ENCODE measurements at regions not wholly inside any gene's neighbourhood (a gene's known extent, or its start where the extent isn't known, plus 50 kb on each side); places are given as distances from the start of the nearest gene placed in this dataset.

DNA sequence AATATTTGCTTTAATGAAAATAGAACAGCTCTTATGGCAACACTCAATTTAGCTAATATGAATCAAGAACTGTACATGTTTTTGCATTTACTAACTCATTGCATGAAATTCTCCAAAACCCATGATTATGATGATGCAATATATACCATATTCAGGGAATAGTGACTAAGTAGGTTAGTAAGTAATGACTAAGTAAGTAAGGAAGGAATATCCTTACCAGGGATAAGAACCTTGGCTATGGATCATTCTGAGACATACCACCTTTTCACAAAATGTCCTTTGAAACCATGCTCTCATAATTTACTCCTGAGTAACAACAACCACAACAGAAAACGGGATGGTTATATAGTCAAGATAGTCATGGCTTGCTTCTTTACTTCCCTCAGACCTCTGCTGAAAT lies 1513.0 kb downstream of the STIM2 start:
- Histone ChIP-seq H3K4me1 (no peaks in the 10 kb centered on the region), H3K9me3 (replicated peaks) (no peaks in the 10 kb centered on the region), H3K36me3 (no peaks in the 10 kb centered on the region), H3K27ac (no peak overlapping the region), H3K4me3 (no peak overlapping the region), H3K27me3 (no peaks in the 10 kb centered on the region)
- no peak for DNase-seq

DNA sequence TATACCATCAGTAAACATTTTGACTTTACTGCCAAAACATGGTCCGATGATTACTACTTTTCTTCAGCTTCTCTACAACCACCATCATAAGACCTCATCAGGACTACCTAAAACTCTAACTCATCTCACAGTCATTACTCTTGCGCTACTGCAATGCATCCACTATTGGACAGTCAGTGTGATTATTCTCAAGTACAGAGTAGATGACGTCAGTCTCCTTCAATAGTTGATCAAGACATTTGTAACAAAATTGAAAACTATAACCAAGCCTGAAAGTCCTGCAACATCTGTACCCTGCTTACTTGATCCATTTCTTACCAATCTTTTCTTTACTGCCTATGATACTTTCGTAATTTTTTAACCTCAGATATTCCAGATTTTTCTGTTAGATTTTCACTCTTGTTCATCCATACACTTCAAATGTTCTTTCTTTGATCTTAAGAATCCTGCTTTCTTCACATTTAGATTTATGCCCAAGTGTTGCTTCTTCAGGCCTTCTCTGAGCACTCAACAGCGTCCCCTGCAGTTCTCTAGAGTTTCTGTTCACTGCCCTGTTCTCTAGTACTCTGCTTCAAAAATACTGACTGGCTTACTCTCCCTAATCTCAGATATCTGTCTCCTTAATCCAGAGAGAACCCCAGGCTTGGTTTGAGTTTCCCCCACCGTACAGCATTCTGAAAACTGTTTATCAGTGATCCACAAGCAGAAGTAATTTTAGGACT lies 1517.6 kb downstream of the STIM2 start:
- no peaks in the 10 kb centered on the region for H3K36me3 ChIP-seq
- no peak for DNase-seq
- no peaks in the 10 kb centered on the region for H3K27me3 ChIP-seq

DNA sequence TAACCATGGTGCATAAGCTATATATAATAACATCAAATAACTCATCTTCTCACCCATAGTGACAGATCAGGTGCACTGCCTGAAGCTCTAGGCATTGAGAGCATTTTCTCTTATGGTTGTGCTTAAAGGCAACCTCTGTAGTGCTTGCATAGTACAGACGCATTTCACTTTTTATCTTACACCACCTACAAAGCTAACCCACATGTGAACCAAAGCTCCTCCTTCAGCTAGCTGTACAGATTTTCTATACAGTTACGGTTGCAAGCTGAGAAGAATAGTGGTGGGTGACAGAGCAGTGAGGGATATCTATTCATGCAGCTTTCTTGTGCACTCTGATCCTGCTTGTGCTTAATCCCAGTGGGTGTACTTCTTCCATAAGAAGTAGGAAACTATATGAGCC lies 1525.2 kb downstream of the STIM2 start:
- no peak overlapping the region for H3K27ac ChIP-seq
- H3K27me3 ChIP-seq, result no peaks in the 10 kb centered on the region
- H3K36me3 ChIP-seq, result no peaks in the 10 kb centered on the region
- no peaks in the 10 kb centered on the region for H3K4me1 ChIP-seq
- no peaks in the 10 kb centered on the region for H3K9me3 ChIP-seq (replicated peaks)
- H3K4me3 ChIP-seq, result no peak overlapping the region
- DNase-seq, result no peak

More for the DNA sequence above, 1517.6 kb downstream of the STIM2 start:
- H3K4me3 ChIP-seq, result no peak overlapping the region
- H3K9me3 ChIP-seq (replicated peaks), result no peaks in the 10 kb centered on the region
- no peak overlapping the region for H3K27ac ChIP-seq
- no peaks in the 10 kb centered on the region for H3K4me1 ChIP-seq

DNA sequence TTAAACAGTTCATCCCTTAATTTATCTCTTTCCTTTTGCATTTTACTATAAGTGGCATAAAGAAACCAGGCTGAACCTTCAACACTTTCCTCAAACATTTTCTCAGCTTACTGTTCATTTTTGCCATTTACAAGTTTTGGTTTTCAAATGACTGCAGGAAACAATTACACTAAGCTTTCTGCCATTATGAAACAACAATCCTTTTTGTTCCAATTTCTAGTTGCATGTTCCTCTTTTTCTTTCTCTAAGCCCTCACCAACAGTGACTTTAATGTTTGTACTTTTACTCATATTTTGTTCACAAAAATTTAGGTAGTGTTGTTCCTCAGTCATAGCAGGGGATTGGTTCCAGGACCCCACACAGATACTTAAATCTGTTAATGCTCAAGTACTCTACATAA lies 1526.1 kb downstream of the STIM2 start:
- no peak overlapping the region for H3K27ac ChIP-seq

DNA sequence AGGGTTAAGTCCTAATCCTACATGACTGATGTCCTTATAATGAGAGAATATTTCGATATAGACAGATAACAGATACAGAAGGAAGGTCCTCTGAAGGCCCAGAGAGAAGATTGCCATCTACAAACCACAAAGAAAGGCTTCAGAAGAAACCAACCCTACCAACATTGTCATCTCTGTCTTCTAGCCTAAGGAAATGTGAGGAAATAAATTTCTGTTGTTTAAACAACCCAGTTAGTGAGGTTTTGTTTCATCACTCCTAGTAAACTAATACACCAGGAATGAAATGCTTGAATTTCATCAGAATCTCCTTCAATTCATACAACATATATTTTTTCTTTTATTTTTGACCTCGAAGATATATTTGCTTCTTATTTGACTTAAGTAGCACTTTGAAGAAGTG lies 1527.8 kb downstream of the STIM2 start:
- H3K27me3 ChIP-seq, result no peaks in the 10 kb centered on the region
- H3K27ac ChIP-seq, result no peak overlapping the region
- no peaks in the 10 kb centered on the region for H3K4me1 ChIP-seq
- DNase-seq, result no peak
- no peaks in the 10 kb centered on the region for H3K36me3 ChIP-seq
- no peak overlapping the region for H3K4me3 ChIP-seq
- H3K9me3 ChIP-seq (replicated peaks), result no peaks in the 10 kb centered on the region

More for the DNA sequence above, 1526.1 kb downstream of the STIM2 start:
- Histone ChIP-seq H3K9me3 (replicated peaks) (no peaks in the 10 kb centered on the region), H3K36me3 (no peaks in the 10 kb centered on the region), H3K4me3 (no peak overlapping the region), H3K27me3 (no peaks in the 10 kb centered on the region), H3K4me1 (no peaks in the 10 kb centered on the region)
- no peak for DNase-seq

DNA sequence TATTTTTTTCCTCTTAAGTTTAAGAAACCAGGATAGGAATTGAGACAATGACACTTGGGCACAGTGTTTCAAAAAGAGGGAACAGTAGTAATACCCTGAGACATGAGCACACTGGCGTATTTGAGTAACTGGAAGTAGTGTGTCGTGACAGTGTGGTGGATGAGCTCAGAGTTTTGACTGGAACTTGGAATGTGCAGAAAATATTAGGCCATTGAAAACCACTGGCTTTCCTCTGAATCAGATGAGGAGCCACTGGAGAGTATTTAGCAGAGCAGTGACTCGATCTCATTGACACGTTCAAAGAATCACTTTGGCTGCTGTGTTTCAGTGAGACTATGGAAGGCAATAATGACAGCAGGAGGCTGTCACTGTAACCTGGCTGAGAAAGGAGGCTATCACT lies 1531.2 kb downstream of the STIM2 start:
- H3K4me1 ChIP-seq, result no peaks in the 10 kb centered on the region
- DNase-seq, result no peak
- H3K27me3 ChIP-seq, result no peaks in the 10 kb centered on the region
- H3K36me3 ChIP-seq, result no peaks in the 10 kb centered on the region
- H3K9me3 ChIP-seq (replicated peaks), result no peaks in the 10 kb centered on the region
- H3K27ac ChIP-seq, result no peak overlapping the region
- no peak overlapping the region for H3K4me3 ChIP-seq

DNA sequence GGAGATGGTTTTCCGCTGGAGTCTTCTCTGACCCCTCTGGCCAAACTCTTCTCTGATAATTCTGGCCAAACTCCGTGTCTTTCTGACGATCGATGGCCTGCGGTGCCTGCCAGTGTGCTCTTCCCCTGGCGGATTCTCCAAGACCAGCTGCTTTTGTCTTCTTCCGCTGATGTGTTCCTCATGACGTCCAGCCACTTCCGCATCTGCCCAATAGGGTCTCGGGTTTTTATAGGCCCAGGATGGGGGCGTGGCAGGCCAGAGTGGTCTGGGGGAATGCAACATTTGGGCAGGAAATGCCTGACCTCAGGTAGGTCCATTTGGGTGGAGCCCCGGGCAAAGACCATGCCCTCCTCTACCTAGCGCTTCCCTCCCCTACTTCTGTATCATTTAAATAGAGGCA lies 1542.1 kb downstream of the STIM2 start:
- no peaks in the 10 kb centered on the region for H3K9me3 ChIP-seq (replicated peaks)
- H3K4me1 ChIP-seq, result no peaks in the 10 kb centered on the region
- H3K36me3 ChIP-seq, result no peaks in the 10 kb centered on the region
- no peak for DNase-seq
- H3K27ac ChIP-seq, result no peak overlapping the region
- H3K4me3 ChIP-seq, result no peak overlapping the region
- no peaks in the 10 kb centered on the region for H3K27me3 ChIP-seq

DNA sequence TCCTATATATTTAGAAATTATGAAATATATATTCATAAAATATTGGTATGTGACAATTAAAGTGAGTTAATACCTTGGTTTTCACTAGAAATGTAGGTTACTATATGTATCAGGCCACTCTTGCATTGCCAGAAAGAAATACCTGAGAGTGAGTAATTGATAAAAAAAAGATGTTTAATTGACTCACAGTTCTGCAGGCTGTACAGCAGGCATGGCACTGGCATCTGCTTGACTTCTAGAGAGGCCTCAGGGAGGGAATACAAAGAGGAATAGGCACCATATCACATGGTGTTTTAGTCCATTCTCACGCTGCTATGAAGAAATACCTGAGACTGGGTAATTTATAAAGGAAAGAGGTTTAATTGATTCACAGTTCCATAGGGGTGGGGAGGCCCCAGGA lies 1560.6 kb downstream of the STIM2 start:
- H3K4me1 ChIP-seq, result no peaks in the 10 kb centered on the region
- no peak overlapping the region for H3K27ac ChIP-seq
- no peaks in the 10 kb centered on the region for H3K36me3 ChIP-seq
- H3K27me3 ChIP-seq, result no peaks in the 10 kb centered on the region
- no peak overlapping the region for H3K4me3 ChIP-seq
- H3K9me3 ChIP-seq (replicated peaks), result no peaks in the 10 kb centered on the region
- DNase-seq, result no peak

DNA sequence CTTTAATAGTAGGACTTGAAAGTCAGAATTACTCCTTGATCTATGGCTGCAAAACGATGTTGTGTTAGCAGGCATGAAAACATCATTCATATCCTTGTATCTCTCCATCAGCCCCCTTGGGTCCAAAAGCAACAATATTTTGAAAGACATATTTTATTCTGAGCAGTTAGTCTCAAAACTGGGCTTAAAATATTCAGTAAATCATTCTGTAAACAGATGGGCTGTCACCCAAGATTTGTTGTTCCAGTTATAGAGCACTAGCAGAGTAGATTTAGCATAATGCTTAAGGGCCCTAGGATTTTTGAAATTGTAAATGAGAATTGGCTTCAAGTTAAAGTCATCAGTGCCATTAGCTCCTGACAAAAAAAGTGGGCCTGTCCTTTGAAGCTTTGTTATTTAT lies 1565.6 kb downstream of the STIM2 start:
- no peaks in the 10 kb centered on the region for H3K9me3 ChIP-seq (replicated peaks)
- no peaks in the 10 kb centered on the region for H3K36me3 ChIP-seq
- H3K4me3 ChIP-seq, result no peak overlapping the region
- no peaks in the 10 kb centered on the region for H3K27me3 ChIP-seq
- peaks cover 13% of the 10 kb centered on the region for H3K4me1 ChIP-seq
- no peak overlapping the region for H3K27ac ChIP-seq
- DNase-seq, result no peak

DNA sequence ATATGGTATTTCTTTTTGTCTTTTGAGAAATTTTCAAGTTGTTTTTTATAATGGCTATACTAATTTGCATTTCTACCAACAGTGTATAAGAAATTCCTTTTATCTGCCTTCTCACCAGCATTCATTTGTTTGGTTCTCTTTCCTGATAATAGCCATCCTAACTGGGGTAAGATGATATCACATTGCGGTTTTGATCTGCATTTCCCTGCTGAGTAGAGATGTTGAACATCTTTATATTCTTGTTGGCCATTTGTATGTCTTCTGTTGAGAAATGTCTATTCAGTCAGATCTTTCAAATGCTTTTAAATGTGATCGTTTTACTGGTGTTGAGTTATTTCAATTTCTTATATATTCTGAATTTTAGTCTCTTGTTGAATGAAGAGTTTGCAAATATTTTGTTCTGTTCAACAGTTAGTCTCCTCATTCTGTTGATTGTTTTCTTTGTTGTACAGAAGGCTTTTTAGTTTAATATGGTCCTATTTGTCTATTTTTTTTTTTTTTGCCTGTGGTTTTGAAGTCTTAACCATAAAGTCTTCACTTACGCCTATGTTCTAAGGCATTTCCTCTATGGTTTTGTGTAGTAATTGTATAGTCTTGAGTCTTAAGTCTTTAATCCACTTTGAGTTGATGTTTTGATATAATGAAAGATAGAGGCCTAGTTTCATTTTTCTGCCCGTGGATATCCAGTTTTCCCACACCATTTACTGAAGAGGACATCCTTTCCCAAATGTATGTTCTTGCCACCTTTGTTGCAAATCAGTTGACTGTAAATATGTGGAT lies 1566.9 kb downstream of the STIM2 start:
- Histone ChIP-seq H3K36me3 (no peaks in the 10 kb centered on the region), H3K4me3 (no peak overlapping the region), H3K27me3 (no peaks in the 10 kb centered on the region), H3K27ac (no peak overlapping the region), H3K9me3 (replicated peaks) (no peaks in the 10 kb centered on the region), H3K4me1 (peaks cover 13% of the 10 kb centered on the region)
- DNase-seq, result peak in 1 of 2 experiments; percentile 76

DNA sequence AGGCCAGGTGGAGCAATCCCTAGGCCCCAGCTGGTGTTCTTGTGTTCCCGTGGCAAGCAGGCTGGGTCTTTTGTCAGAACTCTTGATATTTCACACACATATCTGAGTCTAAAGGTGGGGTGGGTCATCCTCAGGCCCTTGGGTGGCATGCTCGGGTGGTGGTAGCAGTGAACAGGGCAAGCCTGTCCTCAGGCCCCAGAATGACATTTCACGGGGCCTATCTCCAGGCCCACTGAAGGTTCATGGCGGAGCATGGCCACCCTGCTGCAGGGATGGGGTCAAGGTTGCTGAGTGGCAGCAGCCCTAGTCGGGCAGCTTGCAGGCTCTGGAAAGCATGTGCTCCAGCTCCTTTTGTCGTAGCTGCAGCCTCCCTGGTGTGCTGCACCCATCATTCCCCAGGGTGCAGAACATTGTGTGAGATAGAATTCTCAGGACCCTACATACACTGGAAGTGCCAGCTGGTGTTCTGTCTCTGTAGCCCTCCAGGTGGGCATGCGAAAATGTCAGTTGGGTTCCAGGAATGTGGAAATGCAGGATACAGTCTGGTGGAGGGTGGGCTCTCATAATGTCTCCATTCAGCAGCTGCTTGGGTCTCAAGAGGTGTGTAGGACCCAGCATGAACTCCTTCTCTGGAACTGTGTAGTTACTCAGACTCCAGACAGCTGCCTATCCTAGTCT lies 1571.8 kb downstream of the STIM2 start:
- Histone ChIP-seq H3K4me3 (no peak overlapping the region), H3K27me3 (no peaks in the 10 kb centered on the region), H3K27ac (no peak overlapping the region), H3K9me3 (replicated peaks) (no peaks in the 10 kb centered on the region), H3K36me3 (no peaks in the 10 kb centered on the region), H3K4me1 (peaks cover 7% of the 10 kb centered on the region)
- DNase-seq, result no peak

DNA sequence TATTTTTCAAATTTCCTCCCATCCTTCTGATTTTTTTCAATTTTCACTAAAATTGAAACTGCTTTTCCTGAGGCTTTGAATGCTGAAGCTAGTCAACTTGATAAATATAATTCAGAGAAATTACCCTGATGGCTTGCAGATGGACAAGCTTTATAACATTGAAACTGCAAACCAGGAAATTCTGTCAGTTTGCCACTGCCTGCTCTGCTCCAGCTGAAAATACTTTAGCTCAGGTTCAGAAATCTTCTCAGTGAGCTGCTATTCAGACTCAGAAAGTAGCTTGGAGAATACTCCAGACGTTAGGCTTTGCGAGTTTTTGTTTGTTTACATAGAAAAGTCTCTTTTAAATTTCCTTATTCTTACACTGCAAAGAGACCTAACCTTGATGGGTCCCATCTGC lies 1574.7 kb downstream of the STIM2 start:
- Histone ChIP-seq H3K27ac (no peak overlapping the region), H3K4me3 (no peak overlapping the region), H3K4me1 (no peaks in the 10 kb centered on the region), H3K9me3 (replicated peaks) (no peaks in the 10 kb centered on the region), H3K27me3 (no peaks in the 10 kb centered on the region), H3K36me3 (no peaks in the 10 kb centered on the region)
- DNase-seq, result no peak

DNA sequence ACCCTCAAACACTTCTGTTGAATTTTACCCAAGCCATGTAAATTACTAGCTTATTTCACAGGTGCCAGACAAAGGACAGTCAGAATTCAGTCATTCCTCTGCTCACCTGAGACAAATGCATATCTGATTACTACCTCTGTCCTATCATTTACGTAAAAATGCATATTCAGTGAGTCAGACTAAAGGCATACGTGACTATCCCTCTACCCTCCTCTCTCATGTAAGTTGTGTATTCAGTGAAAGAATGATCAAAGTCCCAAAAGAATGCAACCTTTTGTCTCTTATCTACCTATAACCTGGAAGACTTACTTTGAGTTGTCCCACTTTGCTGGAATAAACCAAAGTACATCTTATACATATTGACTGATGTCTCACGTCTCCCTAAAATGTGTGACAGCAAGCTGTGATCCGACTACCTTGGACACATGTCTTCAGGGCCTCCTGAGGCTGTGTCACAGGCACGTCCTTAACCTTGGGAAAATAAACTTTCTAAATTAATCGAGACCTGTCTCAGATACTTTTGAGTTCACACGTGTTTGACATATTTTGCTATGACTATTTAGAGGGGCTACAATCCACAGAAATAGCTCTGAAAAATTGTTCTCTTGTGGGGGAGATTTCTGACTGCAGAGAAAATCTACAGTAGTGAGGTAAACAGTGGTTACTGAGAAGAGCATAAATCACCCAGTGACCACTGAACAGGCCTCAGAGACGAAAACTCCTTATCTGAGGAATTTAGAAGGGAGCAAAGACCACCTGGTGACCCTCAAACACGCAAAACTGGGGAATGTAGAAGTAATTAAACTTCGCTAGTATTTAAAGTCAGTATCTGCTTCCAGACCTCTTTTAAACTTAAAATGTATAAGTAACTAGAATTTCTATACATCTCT lies 1575.8 kb downstream of the STIM2 start:
- Histone ChIP-seq H3K27ac (no peak overlapping the region), H3K4me1 (no peaks in the 10 kb centered on the region), H3K9me3 (replicated peaks) (no peaks in the 10 kb centered on the region), H3K27me3 (no peaks in the 10 kb centered on the region), H3K4me3 (no peak overlapping the region), H3K36me3 (no peaks in the 10 kb centered on the region)
- no peak for DNase-seq

DNA sequence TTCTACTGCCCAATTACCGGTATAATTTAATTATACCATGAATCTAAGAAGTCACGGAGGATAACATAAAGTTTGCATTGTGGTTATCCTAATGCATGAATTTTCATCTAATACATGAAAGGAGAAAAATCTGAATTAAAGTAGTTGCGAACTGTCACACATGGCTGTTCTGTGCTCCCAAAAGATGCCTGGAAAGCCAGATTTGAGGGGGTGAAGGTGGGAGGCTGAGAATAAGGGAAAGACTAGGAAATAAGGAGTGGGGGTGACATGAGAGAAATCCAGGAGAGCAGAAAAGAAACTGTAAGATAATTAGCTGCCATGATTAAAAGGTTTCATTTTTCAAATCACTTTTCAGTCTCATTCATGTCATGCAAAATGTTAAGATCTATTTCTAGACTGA lies 1582.7 kb downstream of the STIM2 start:
- Histone ChIP-seq H3K9me3 (replicated peaks) (no peaks in the 10 kb centered on the region), H3K36me3 (no peaks in the 10 kb centered on the region), H3K4me1 (peaks cover 5% of the 10 kb centered on the region), H3K4me3 (no peak overlapping the region), H3K27me3 (no peaks in the 10 kb centered on the region), H3K27ac (peak overlapping the region; percentile 42)
- peak in 1 of 2 experiments; percentile 10 for DNase-seq

Data from SJCRH30 (cell line).